Stimulated activated CD4-positive, alpha-beta T cell treated with anti-CD3 and anti-CD28 coated beads, Interleukin-1b, Interleukin-23, amount 100 ng/mL, for 1 hour (primary cell): ENCODE measurements at regions not wholly inside any gene's neighbourhood (a gene's known extent, or its start where the extent isn't known, plus 50 kb on each side); places are given as distances from the start of the nearest gene placed in this dataset.

ENCODE experiments used
- DNase-seq, 2 donors: peaks; one replicate each; pipeline ENCODE4 v3.0.0-alpha.2; 2020; ENCODE audit warnings: low read depth in 2 of 2

DNA sequence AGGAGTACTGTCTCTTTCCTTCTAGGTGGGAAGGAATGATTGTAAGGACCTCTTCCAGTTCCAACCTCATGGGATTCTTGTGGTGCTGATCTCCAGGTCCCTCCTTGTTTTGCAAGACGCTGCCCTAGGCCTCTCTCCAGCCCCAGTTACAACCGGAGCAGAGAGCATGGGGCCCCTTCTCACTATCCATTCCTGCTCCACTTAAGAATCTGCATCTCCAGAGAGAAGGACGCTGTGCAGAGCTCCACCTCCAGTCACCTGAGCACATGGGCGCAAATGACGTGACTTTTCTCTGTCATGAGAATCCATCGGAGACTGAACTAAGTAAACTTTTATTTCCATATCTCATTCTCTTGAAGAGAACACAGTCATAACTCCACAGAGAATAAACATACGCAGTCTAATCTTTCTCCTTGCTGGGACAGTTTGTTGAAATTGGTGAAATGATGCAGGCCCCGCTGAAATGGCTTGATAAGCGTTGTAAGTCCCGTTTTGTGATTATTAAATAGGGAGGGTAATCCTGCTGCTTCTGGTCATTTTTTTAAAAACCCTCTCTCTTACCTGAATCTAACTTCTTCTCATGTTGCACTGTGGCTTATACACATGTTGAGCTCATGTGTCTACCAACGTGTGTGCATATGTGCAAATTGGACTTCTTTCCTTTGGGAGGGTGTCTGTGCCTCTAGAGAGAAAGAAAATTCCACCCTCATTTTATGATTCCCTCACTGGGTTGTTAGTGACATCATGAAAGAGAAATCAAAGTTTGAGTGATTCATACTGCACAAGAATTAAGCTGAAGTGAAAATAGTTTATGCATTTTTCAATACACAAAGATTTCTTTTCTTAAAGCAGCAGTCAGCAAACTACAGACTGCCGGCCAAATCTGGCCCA is 133.2 kb upstream of the TBX20 start:
- no peak for DNase-seq

- DNase-seq = no peak
These were observed 132.3 kb upstream of the TBX20 start for GRCh38 chr7:35386082-35386815.

- no peak for DNase-seq
These were observed 131.1 kb upstream of the TBX20 start for GRCh38 chr7:35384761-35385700.

GRCh38 chr7:35380739-35381224 is 126.9 kb upstream of the TBX20 start:
- DNase-seq = no peak

DNA sequence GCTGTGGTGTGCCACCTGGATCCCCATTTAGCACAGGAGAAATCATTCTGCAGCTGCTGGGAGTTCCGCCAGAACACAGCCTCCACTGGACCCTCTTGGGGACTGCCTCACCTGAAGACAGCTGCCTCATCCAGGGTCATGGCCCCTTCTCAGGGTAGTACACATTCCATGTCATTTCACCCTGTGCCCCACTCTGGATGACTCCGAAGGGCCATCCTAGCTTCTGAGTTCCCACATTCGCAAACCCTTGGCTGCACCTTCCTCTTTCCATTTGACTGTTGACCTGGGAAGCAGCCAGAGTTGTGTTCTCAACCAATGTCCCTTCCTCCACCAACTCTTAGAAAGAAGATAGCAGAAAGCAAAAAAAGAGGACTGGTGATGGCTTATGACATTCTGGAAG is 125.6 kb upstream of the TBX20 start:
- no peak for DNase-seq

GRCh38 chr7:35375516-35375915 is 121.6 kb upstream of the TBX20 start:
- DNase-seq = no peak

GRCh38 chr7:35374858-35375257 is 121.0 kb upstream of the TBX20 start:
- no peak for DNase-seq

DNA sequence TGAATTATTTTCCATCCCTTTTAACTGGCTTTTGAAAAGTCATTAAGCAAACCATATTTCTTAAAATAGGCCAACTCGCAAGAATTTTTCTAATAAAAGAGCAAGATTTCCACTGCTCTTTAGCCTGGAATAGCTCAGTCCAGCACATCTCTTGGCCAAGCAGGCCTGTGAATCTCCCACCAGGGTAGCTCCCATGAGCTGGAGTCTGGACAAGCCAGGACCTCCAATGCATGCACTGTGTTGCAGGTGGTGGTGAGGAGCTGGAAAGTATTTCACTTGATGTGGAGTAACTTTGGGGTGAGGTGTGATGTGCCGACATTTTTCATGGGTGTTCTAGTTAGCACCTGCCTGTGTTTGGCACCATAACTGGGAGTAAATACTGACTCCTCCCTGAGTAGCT is 117.3 kb upstream of the TBX20 start:
- DNase-seq = no peak

DNA sequence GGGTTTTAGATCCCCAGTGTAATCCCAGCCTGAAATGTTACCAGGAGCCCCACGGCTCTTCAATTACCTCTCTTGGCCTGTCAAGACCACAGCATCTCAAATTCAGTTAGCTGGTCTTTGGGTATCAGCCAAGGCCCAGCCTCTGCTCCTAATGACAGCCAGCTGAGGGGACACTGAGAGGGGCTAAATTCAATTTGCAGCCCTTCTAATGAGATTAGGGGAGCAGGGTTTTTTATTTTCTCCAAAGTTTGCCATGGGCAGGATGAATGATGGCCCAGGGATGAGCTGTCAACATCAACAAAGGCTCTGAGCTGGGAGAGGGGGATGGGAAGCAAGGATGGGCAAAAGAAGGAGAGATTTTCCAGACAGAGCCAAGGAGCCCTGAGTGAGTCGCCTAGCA is 116.8 kb upstream of the TBX20 start:
- DNase-seq = no peak

- DNase-seq = no peak
These were observed 112.6 kb upstream of the TBX20 start for GRCh38 chr7:35366167-35367155.

GRCh38 chr7:35365523-35365922 is 111.6 kb upstream of the TBX20 start:
- no peak for DNase-seq

- DNase-seq = no peak
These were observed 108.4 kb upstream of the TBX20 start for GRCh38 chr7:35362341-35362740.

DNA sequence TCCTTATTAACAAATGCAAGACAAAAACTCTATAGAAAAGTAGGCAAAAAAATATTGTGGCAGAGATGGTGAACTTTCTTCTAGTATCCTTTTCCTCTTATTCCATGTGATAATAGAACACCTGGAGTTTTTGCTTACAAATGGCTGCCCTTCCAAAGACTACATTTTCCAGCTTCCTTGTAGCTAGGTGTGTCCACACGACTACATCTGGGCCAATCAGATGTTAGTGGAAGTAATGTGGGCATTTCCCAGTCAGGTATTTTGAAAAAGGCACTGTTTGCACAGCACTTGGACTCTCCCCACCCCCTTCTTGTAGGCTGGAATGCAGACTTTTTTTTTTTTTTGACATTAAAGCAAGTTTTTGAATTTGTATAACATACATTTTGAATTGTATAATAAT is 105.5 kb upstream of the TBX20 start:
- DNase-seq = no peak

DNA sequence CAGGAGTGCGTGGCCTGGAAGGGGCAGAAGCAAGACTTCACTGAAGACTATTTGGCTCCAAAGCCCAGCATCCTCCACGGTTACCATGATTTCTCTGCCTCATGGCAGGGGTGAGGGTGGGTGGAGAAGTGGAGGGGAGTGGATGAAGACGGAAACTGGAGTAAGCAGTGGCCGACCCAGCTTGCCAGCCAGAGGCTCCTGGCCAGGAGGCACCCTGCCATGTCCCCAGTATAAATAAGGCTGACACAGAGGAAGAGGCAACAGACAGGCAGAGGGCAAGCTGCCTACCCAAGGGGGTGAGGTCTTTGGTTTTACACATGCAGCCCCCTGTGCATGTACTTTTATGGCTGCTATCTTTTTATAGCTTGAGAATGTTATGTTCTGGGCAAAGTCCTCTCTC is 102.6 kb upstream of the TBX20 start:
- DNase-seq = no peak

- DNase-seq = no peak
These were observed 102.0 kb upstream of the TBX20 start for GRCh38 chr7:35355911-35356310.

DNA sequence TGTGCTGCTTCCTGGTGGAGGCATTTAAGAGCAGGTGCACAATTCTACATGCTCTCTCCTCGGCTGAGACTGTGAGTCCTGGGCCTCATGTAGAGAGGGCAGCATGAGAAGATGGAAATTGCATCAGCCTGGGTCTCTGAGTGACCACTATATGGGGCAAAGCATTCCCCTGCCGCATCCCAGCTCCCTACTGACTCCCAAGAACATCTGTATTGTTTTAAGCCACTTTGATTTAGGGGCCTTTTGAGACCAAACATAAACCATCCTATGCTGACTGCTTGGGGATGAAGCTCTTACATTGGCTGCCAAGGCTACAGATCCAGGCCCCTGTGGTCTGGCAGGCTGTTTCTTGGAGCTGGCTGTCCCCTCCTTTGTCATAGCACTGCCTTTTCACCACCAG is 101.3 kb upstream of the TBX20 start:
- no peak for DNase-seq

DNA sequence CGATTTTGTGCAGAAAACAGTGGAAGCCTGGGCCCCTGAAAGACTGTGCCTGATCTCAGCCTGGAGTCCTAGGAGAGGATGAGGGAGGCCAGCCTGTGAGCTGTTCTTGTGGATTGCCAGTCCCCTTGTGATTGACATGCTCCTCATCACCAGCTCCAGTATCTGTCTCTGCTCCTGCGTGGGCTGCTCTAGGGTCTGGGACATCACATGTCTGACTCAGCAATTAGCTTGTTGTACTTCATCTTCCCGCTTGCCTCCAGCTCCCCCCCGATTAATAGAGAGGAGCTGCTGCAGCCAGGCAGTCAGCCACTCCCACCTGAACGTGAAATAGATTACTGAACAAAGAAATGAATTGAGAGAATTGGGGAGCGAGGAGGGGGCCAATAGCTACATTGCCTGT is 99.6 kb upstream of the TBX20 start:
- DNase-seq = no peak

DNA sequence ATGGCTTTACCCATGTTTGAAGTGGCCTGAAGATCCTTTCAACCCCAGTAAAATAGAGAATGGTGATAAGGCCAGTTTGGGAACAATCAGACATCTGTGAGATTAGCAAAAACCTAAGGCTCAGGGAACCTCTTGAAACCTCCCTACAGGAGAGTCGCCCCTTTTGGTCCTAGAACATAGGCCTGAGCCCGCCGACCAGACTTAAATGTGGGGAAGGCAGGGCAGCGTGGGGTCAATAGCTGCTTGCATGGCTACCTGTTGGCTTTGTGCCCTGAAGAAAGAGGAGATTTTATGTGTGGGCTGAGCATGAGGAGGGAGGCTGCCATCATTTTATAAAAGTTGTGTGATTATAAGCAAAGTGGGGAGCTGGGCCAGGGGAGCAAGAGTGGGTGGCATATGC is 97.6 kb upstream of the TBX20 start:
- no peak for DNase-seq

- DNase-seq = no peak
These were observed 94.9 kb upstream of the TBX20 start for GRCh38 chr7:35348611-35349400.

GRCh38 chr7:35342786-35343185 is 88.9 kb upstream of the TBX20 start:
- no peak for DNase-seq
